GM12892 (cell line): ENCODE measurements at regions not wholly inside any gene's neighbourhood (a gene's known extent, or its start where the extent isn't known, plus 50 kb on each side); places are given as distances from the start of the nearest gene placed in this dataset.

Experiments
- POLR2A ChIP-seq: IDR thresholded peaks from 2 replicates; pipeline ENCODE4 v1.6.1; 2011; ENCODE audit warnings: low read depth, low read length, control low read depth
- POLR2AphosphoS5 ChIP-seq: IDR thresholded peaks from 2 replicates; pipeline ENCODE4 v1.6.1; 2011; ENCODE audit warnings: low read depth, low read length, control low read depth
- TAF1 ChIP-seq: IDR thresholded peaks from 2 replicates; pipeline ENCODE4 v1.6.1; 2011; ENCODE audit warnings: low read depth, mild to moderate bottlenecking, control low read depth, low read length, borderline replicate concordance

- TF ChIP-seq POLR2AphosphoS5, result no peak
- no peak for TF ChIP-seq POLR2A
- no peak for TF ChIP-seq TAF1
These were observed 63.2 kb upstream of the FHIP2A start for GRCh38 chr10:114758331-114758730.
